ENCODE measurements at regions not wholly inside any gene's neighbourhood (a gene's known extent, or its start where the extent isn't known, plus 50 kb on each side); places are given as distances from the start of the nearest gene placed in this dataset.

DNA sequence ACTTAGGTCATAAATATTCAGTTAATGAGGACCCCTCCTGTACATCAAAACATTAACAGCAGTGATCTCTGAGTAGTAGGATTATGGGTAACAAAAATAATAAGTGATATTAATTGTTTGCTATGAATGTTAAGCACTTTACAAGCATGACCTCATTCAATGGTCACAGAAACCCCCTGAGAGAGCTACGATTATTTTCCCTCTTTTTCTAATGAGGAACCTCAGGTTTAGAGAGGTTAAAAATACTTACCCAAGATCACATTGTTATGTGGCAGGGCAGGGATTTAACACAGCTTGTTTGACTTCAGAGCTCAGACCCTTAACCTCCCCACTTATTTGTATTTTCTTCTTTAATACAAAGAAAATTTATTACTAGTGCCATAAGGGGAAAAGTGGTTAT lies 228.2 kb downstream of the TBL1XR1 start:
- POLR2A ChIA-PET: no interaction called here

DNA sequence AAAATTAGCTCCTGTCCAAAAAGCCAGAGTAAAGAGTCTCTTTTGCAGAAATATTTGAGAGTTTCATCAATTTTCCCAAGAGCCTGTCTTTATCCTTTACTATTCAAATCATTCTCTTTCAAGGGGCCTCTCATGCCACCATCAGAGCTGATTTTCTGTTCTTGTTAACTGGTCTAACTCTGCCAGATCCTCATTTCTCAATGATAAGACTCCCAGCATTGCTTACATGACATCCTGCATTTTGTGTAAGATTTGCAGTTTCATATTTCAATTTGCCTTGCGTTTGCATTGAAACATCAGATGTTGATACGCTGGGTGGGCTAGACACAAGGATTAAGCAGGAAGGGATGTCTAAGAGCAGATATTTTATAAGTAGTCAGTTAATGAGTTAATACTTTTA lies 228.7 kb downstream of the TBL1XR1 start:
- Mint-ChIP-seq H3K4me1 (no peaks in the 10 kb centered on the region), H3K36me3 (no peaks in the 10 kb centered on the region), H3K4me3 (no peak overlapping the region), H3K27ac (no peak overlapping the region), H3K9me3 (no peaks in the 10 kb centered on the region), H3K27me3 (ENCODE audit: low read depth) (no peaks in the 10 kb centered on the region)
- ChIA-PET CTCF (no interaction called here), POLR2A (no interaction called here)
- TF ChIP-seq CBFB (CRISPR knock-in tag; IDR thresholded peaks at IDR 0.05; ENCODE audit: low read depth): no peak
- ATAC-seq: no peak
- DNase-seq (ENCODE audit: low spot score): no peak

More for the DNA sequence above, 228.2 kb downstream of the TBL1XR1 start:
- H3K36me3 Mint-ChIP-seq: no peaks in the 10 kb centered on the region
- no peaks in the 10 kb centered on the region for H3K9me3 Mint-ChIP-seq
- DNase-seq (ENCODE audit: low spot score): no peak
- H3K4me3 Mint-ChIP-seq: no peak overlapping the region
- H3K27ac Mint-ChIP-seq: no peak overlapping the region
- H3K27me3 Mint-ChIP-seq (ENCODE audit: low read depth): no peaks in the 10 kb centered on the region
- TF ChIP-seq, protein P1, sequence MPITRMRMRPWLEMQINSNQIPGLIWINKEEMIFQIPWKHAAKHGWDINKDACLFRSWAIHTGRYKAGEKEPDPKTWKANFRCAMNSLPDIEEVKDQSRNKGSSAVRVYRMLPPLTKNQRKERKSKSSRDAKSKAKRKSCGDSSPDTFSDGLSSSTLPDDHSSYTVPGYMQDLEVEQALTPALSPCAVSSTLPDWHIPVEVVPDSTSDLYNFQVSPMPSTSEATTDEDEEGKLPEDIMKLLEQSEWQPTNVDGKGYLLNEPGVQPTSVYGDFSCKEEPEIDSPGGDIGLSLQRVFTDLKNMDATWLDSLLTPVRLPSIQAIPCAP (CRISPR knock-in tag; IDR thresholded peaks at IDR 0.05): no peak
- TF ChIP-seq CBFB (CRISPR knock-in tag; IDR thresholded peaks at IDR 0.05; ENCODE audit: low read depth) (no peak), ATF1 (CRISPR knock-in tag; IDR thresholded peaks at IDR 0.05) (no peak), NR2C2 (CRISPR knock-in tag; IDR thresholded peaks at IDR 0.05) (no peak), ZNF121 (CRISPR knock-in tag; IDR thresholded peaks at IDR 0.05) (no peak), GABPB1 (CRISPR knock-in tag; IDR thresholded peaks at IDR 0.05) (no peak), CREM (CRISPR knock-in tag; IDR thresholded peaks at IDR 0.05) (no peak), ZNF416 (CRISPR knock-in tag; IDR thresholded peaks at IDR 0.05) (no peak), MLX (CRISPR knock-in tag; IDR thresholded peaks at IDR 0.05) (no peak), CREB1 (CRISPR knock-in tag; IDR thresholded peaks at IDR 0.05) (no peak), TEAD1 (CRISPR knock-in tag; IDR thresholded peaks at IDR 0.05) (no peak), HMGXB4 (CRISPR knock-in tag; IDR thresholded peaks at IDR 0.05) (no peak), JAZF1 (CRISPR knock-in tag; IDR thresholded peaks at IDR 0.05) (no peak), ZNF671 (CRISPR knock-in tag; IDR thresholded peaks at IDR 0.05) (no peak), SOX15 (CRISPR knock-in tag; IDR thresholded peaks at IDR 0.05) (no peak)
- TF ChIP-seq, protein P2, sequence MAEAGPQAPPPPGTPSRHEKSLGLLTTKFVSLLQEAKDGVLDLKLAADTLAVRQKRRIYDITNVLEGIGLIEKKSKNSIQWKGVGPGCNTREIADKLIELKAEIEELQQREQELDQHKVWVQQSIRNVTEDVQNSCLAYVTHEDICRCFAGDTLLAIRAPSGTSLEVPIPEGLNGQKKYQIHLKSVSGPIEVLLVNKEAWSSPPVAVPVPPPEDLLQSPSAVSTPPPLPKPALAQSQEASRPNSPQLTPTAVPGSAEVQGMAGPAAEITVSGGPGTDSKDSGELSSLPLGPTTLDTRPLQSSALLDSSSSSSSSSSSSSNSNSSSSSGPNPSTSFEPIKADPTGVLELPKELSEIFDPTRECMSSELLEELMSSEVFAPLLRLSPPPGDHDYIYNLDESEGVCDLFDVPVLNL (CRISPR knock-in tag; IDR thresholded peaks at IDR 0.05; ENCODE audit: borderline replicate concordance, low read depth): no peak
- ATAC-seq: no peak
- H3K4me1 Mint-ChIP-seq: no peaks in the 10 kb centered on the region
- CTCF ChIA-PET: no interaction called here

GRCh38 chr3:176967522-176967921 lies 229.8 kb downstream of the TBL1XR1 start:
- POLR2A ChIA-PET: no interaction called here

More at GRCh38 chr3:176967522-176967921, 229.8 kb downstream of the TBL1XR1 start:
- Mint-ChIP-seq H3K27ac (no peak overlapping the region), H3K27me3 (ENCODE audit: low read depth) (no peaks in the 10 kb centered on the region), H3K4me3 (no peak overlapping the region), H3K36me3 (no peaks in the 10 kb centered on the region), H3K9me3 (peaks cover 1% of the 10 kb centered on the region; the same call in 1 of the 2 replicates), H3K4me1 (no peaks in the 10 kb centered on the region)
- CTCF ChIA-PET: no interaction called here
- no peak for DNase-seq (ENCODE audit: low spot score)
- ATAC-seq: no peak
- TF ChIP-seq ZNF317 (CRISPR knock-in tag; IDR thresholded peaks at IDR 0.05; ENCODE audit: borderline replicate concordance, low read depth): no peak
- TF ChIP-seq GTF2I (CRISPR knock-in tag; conservative IDR thresholded peaks at IDR 0.05): no peak
- TF ChIP-seq RELA (CRISPR knock-in tag; IDR thresholded peaks at IDR 0.05; ENCODE audit: borderline replicate concordance): no peak
- no peak for TF ChIP-seq IRF2 (CRISPR knock-in tag; IDR thresholded peaks at IDR 0.05; ENCODE audit: borderline replicate concordance, low read depth)
- TF ChIP-seq, protein P3, sequence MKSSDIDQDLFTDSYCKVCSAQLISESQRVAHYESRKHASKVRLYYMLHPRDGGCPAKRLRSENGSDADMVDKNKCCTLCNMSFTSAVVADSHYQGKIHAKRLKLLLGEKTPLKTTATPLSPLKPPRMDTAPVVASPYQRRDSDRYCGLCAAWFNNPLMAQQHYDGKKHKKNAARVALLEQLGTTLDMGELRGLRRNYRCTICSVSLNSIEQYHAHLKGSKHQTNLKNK (CRISPR knock-in tag; IDR thresholded peaks at IDR 0.05): no peak
- no peak for TF ChIP-seq PRRX2 (CRISPR knock-in tag; IDR thresholded peaks at IDR 0.05)
- TF ChIP-seq ZNF121 (CRISPR knock-in tag; IDR thresholded peaks at IDR 0.05): no peak
- no peak for TF ChIP-seq GABPB1 (CRISPR knock-in tag; IDR thresholded peaks at IDR 0.05)
- no peak for TF ChIP-seq FOXJ3 (CRISPR knock-in tag; IDR thresholded peaks at IDR 0.05; ENCODE audit: borderline replicate concordance)
- no peak for TF ChIP-seq NR3C1 (CRISPR knock-in tag; conservative IDR thresholded peaks at IDR 0.05; ENCODE audit: low read depth)

All from WTC11 (cell line).